ENCODE measurements at regions not wholly inside any gene's neighbourhood (a gene's known extent, or its start where the extent isn't known, plus 50 kb on each side); places are given as distances from the start of the nearest gene placed in this dataset.

DNA sequence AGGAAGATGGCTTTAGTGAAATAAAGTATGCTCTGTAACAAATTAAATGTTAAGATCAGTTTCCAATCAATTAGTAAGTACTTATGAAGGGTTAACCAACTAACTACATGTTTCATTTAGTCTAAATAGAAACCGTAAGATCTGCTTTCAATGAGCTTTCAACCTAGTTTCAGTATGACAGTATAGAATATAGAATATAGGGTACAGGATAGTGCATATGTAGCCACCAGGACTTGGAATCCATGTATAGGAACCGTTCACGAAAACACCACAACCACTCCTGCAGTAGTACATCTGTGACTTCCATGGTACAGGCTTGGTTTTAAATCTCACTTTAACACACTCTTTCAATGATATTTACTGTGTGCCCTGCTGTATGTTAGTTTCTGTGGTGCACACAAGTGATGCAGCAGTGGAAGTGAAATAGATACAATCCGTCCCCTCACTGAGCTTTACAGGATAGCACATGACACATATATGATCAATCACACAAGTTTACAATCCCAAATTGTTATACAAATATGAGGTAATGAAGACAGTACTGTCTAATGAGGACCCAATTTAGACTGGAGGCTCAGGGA, 479.7 kb upstream of the MARCKS start (continued):
- TF ChIP-seq, protein P1, sequence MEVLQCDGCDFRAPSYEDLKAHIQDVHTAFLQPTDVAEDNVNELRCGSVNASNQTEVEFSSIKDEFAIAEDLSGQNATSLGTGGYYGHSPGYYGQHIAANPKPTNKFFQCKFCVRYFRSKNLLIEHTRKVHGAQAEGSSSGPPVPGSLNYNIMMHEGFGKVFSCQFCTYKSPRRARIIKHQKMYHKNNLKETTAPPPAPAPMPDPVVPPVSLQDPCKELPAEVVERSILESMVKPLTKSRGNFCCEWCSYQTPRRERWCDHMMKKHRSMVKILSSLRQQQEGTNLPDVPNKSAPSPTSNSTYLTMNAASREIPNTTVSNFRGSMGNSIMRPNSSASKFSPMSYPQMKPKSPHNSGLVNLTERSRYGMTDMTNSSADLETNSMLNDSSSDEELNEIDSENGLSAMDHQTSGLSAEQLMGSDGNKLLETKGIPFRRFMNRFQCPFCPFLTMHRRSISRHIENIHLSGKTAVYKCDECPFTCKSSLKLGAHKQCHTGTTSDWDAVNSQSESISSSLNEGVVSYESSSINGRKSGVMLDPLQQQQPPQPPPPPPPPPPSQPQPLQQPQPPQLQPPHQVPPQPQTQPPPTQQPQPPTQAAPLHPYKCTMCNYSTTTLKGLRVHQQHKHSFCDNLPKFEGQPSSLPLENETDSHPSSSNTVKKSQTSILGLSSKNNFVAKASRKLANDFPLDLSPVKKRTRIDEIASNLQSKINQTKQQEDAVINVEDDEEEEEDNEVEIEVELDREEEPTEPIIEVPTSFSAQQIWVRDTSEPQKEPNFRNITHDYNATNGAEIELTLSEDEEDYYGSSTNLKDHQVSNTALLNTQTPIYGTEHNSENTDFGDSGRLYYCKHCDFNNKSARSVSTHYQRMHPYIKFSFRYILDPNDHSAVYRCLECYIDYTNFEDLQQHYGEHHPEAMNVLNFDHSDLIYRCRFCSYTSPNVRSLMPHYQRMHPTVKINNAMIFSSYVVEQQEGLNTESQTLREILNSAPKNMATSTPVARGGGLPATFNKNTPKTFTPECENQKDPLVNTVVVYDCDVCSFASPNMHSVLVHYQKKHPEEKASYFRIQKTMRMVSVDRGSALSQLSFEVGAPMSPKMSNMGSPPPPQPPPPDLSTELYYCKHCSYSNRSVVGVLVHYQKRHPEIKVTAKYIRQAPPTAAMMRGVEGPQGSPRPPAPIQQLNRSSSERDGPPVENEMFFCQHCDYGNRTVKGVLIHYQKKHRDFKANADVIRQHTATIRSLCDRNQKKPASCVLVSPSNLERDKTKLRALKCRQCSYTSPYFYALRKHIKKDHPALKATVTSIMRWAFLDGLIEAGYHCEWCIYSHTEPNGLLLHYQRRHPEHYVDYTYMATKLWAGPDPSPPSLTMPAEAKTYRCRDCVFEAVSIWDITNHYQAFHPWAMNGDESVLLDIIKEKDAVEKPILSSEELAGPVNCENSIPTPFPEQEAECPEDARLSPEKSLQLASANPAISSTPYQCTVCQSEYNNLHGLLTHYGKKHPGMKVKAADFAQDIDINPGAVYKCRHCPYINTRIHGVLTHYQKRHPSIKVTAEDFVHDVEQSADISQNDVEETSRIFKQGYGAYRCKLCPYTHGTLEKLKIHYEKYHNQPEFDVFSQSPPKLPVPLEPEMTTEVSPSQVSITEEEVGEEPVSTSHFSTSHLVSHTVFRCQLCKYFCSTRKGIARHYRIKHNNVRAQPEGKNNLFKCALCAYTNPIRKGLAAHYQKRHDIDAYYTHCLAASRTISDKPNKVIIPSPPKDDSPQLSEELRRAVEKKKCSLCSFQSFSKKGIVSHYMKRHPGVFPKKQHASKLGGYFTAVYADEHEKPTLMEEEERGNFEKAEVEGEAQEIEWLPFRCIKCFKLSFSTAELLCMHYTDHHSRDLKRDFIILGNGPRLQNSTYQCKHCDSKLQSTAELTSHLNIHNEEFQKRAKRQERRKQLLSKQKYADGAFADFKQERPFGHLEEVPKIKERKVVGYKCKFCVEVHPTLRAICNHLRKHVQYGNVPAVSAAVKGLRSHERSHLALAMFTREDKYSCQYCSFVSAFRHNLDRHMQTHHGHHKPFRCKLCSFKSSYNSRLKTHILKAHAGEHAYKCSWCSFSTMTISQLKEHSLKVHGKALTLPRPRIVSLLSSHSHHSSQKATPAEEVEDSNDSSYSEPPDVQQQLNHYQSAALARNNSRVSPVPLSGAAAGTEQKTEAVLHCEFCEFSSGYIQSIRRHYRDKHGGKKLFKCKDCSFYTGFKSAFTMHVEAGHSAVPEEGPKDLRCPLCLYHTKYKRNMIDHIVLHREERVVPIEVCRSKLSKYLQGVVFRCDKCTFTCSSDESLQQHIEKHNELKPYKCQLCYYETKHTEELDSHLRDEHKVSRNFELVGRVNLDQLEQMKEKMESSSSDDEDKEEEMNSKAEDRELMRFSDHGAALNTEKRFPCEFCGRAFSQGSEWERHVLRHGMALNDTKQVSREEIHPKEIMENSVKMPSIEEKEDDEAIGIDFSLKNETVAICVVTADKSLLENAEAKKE (CRISPR knock-in tag; IDR thresholded peaks at IDR 0.05) = no peak
- no peak for TF ChIP-seq ZNF331 (CRISPR knock-in tag; IDR thresholded peaks at IDR 0.05; ENCODE audit: low read depth)
- no peak for TF ChIP-seq CREB1 (CRISPR knock-in tag; IDR thresholded peaks at IDR 0.05; ENCODE audit: low read depth)
- TF ChIP-seq ZNF114 (CRISPR knock-in tag; IDR thresholded peaks at IDR 0.05) = no peak
- TF ChIP-seq EZH2phosphoT487 (IDR thresholded peaks at IDR 0.05; ENCODE audit: unreplicated experiment) = no peak
- TF ChIP-seq, protein P2, sequence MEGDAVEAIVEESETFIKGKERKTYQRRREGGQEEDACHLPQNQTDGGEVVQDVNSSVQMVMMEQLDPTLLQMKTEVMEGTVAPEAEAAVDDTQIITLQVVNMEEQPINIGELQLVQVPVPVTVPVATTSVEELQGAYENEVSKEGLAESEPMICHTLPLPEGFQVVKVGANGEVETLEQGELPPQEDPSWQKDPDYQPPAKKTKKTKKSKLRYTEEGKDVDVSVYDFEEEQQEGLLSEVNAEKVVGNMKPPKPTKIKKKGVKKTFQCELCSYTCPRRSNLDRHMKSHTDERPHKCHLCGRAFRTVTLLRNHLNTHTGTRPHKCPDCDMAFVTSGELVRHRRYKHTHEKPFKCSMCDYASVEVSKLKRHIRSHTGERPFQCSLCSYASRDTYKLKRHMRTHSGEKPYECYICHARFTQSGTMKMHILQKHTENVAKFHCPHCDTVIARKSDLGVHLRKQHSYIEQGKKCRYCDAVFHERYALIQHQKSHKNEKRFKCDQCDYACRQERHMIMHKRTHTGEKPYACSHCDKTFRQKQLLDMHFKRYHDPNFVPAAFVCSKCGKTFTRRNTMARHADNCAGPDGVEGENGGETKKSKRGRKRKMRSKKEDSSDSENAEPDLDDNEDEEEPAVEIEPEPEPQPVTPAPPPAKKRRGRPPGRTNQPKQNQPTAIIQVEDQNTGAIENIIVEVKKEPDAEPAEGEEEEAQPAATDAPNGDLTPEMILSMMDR (conservative IDR thresholded peaks at IDR 0.05; ENCODE audit: low read depth in 2 of 2) = no peak
- TF ChIP-seq EZH2 (IDR thresholded peaks at IDR 0.05; ENCODE audit: low read depth, unreplicated experiment) = no peak

DNA sequence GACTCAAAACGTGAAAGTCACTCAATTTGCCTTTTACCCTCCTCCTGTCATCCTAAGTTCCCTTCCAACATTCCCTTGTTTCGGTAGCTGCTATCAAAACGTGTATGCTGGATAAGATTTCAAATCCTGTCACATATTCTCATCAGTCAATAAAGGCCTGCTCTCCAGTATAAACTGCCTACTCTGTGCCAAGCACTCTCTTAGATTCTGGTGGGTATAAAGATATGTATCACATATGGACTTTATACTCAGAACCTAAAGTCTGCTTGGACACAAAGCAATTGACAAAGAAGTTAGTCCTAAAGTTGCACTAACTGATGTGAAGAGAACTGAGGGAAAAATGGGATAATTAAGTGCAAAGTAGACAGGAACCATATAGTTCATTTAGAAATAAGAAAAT, 476.6 kb upstream of the MARCKS start:
- no peaks in the 10 kb centered on the region for H3K36me3 ChIP-seq (ENCODE audit: insufficient read depth)
- H3K9me2 ChIP-seq (ENCODE audit: insufficient read depth) = no peaks in the 10 kb centered on the region
- H4K20me1 ChIP-seq (replicated peaks; ENCODE audit: insufficient read depth) = no peaks in the 10 kb centered on the region
- no peak for DNase-seq (ENCODE audit: low spot score)
- no peak overlapping the region for H3K27ac Mint-ChIP-seq
- no peak overlapping the region for H3K4me2 ChIP-seq
- ATAC-seq = no peak
- no peaks in the 10 kb centered on the region for H3K4me1 Mint-ChIP-seq
- no peaks in the 10 kb centered on the region for H3K36me3 Mint-ChIP-seq (ENCODE audit: low read depth)
- H3K4me1 ChIP-seq (ENCODE audit: insufficient read depth) = no peaks in the 10 kb centered on the region
- H3K27ac ChIP-seq (ENCODE audit: low read depth) = no peak overlapping the region
- no peaks in the 10 kb centered on the region for H3K79me2 ChIP-seq (replicated peaks; ENCODE audit: insufficient read depth)
- no peak overlapping the region for H3K4me3 ChIP-seq
- no peaks in the 10 kb centered on the region for H3F3A ChIP-seq (replicated peaks; ENCODE audit: low read depth)
- no peaks in the 10 kb centered on the region for H3K27me3 ChIP-seq (ENCODE audit: insufficient read depth)
- H3K4me3 Mint-ChIP-seq = no peak overlapping the region
- 0 out of 2 replicates have a peak overlapping the region, but pooled peaks have one; percentile 33 for H2AFZ ChIP-seq
- H3K9me3 Mint-ChIP-seq = no peaks in the 10 kb centered on the region
- peaks cover 2% of the 10 kb centered on the region for H3K27me3 Mint-ChIP-seq (ENCODE audit: insufficient read depth, low read depth, poor library complexity)
- TF ChIP-seq NANOG (IDR thresholded peaks at IDR 0.05; ENCODE audit: borderline replicate concordance) = no peak
- TF ChIP-seq, protein P1 (CRISPR knock-in tag; IDR thresholded peaks at IDR 0.05) = no peak
- no peak for TF ChIP-seq EZH2 (IDR thresholded peaks at IDR 0.05; ENCODE audit: low read depth, unreplicated experiment)
